GM19239 (cell line): ENCODE measurements at regions not wholly inside any gene's neighbourhood (a gene's known extent, or its start where the extent isn't known, plus 50 kb on each side); places are given as distances from the start of the nearest gene placed in this dataset.
A peak's percentile ranks its signal among the peaks of the same experiment; 100 is the strongest.

ENCODE experiments used
- DNase-seq: peaks from one replicate; pipeline ENCODE4 v3.0.0; 2011; ENCODE audit warnings: low spot score; ENCODE audit not compliant: insufficient read length
- FAIRE-seq: peaks from 2 replicates; lab custom pipeline; 2011; peaks lifted over from hg19 to GRCh38; lab: Jason Lieb, UNC

GRCh38 chr10:83915801-83916200, 223.5 kb upstream of the GHITM start:
- no peak for DNase-seq
- no peak for FAIRE-seq

GRCh38 chr10:83917537-83918506, 221.5 kb upstream of the GHITM start:
- DNase-seq (no peak), FAIRE-seq (peak; percentile 69)

DNA sequence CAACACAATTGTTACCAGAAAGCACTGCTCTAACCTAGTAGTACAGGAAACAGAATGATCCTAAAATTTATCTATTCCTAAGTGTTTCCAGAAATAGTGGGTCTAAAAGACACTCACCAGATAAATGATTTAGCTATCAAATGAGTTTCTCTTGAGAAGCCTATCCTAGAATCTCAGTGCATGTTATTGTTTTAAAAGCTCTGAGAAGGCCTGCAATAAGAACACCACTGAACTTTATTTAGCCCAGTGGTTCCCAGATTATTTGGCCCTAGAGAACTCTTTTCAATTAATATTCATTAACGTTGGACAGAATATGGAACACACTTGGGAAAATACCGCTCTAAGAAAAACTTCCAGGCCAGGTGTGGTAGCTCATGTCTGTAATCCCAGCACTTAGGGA, 220.1 kb upstream of the GHITM start:
- no peak for FAIRE-seq
- DNase-seq, result no peak

DNA sequence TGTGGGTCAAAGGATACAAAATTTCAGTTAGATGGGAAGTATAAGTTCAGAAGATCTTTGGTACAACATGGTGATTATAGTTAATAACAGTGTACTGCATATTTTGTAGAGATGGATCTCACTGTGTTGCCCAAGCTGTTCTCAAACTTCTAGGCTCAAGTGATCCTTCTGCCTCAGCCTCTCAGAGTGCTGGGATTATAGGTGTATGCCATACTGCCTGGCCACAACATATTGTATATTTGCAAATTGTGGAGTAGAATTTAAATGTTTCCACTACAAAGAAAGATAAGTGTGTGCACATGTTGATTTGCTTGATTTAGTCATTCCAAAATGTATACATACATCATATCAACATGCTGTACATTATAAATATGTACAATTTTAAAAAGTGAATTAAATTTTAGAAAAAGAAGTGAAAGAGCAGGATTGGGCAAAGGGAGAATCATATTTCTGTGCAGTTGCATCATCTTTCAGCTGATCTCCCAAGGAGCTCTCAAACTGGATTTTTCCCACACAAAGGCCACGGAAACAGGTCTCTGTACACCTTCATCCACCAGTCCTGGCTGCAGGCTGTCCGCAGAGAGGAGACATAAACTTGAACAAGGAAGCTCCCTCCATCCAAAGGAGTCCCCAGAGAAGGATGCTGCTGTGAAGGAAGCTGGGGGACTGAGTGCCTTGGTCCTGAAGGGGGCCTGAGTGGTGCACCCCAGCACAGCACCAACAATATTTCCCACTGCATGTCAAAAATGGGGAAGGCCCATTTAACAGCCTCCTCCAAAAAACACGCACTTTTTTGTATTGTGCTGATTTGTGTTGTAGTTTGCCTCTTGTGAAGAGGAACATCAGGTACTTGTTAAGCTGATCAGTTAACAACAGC, 217.1 kb upstream of the GHITM start:
- DNase-seq, result no peak
- no peak for FAIRE-seq

DNA sequence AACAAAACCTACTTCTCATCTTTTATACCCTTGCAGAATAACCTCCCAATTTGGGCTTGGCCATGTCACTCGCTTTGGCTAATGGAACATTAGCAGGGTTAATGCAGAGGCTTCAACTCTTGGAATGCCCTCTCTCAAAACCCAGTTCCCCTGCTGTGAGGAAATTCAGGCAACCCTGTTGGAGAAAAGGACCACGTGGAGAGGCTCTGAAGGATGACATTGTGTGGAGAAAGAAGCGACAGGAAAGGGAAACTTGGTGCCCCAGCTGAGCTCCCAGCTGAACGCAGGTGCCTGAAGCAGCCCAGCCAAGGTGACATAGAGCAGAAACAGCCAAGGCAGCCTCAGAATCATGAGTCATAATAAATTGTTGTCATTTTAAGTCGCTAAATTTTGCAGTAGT, 214.2 kb upstream of the GHITM start:
- FAIRE-seq, result no peak
- no peak for DNase-seq

DNA sequence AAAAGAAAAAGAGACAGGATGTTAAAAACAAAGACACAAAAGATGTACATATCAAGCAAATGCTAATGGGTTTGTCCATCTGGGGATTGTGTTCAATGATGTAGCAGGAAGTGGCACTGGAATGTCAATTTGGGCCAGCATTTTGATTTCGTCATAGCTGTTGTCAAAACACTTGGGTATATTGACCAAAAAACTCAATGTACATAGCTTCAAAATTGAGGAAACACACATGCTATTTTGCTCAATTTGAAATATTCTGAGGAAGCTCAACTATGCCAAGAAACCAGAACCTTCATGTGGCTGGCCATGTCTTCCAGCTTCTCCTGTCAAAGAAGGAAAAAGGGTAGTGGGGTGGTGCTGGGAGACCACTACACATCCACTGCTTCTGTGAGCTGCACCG, 212.7 kb upstream of the GHITM start:
- no peak for DNase-seq
- no peak for FAIRE-seq

DNA sequence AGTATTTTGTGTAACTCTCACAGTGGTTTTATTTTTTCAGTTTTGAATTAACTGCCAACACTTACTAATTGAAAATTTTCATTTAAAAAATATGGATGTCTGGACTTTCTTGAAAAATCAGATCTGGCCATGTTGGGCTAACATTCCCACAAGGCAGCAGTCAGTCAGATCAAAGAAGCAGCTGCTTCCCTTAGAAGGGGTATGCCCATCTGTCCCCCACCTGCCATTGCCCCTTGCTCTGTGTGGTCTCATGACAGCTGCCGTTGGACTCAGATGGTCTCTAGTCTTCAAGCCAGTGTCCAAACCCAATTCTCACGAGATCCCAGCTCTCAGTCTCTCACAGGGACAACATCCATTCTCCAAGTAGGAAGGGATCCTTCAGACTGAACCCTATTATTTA, 212.1 kb upstream of the GHITM start:
- DNase-seq (no peak), FAIRE-seq (no peak)

DNA sequence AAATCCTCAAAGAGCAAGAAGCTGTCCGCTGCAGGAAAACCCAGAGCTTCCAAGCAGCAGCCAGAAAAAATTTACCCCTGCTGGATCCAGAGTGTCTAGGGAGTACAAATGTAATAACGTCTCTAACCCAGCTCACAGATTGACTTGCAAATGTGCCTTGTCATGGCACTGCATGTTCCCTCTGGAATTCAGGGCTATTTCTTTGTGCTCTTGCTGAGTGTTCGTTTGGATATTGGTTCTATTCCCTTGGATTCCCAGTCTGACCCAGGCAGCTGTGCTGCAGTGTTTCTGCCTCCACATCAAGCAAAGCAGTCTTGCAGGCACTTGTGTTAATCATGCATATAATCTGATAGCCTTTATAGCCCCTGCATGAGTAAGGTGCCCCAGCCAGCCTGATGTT, 209.9 kb upstream of the GHITM start:
- FAIRE-seq (no peak), DNase-seq (no peak)

GRCh38 chr10:83931669-83932068, 207.6 kb upstream of the GHITM start:
- DNase-seq (no peak), FAIRE-seq (no peak)

GRCh38 chr10:83932245-83932644, 207.1 kb upstream of the GHITM start:
- DNase-seq, result no peak
- no peak for FAIRE-seq

DNA sequence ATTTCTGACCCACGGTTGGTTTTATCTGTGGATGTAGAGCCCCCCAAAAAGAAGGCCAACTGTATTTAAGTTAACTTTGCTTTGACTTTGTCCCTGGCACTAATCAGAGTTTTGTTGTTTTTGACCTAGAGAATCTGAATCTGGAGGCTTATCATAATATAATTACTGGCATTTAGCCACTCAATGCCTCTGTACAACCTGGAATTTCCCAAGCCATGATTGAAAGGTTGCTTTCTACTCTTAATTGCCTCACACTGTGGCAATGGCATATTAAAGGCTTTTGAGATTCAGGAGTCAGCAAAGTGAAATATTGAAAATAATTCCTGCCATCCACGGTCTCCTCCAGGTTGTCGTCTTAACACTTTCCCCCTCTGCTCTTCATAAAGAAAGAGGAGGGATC, 205.2 kb upstream of the GHITM start:
- no peak for DNase-seq
- no peak for FAIRE-seq

- FAIRE-seq (no peak), DNase-seq (no peak)
Observed at GRCh38 chr10:83934641-83935338, 204.5 kb upstream of the GHITM start.

GRCh38 chr10:83935339-83935736, 204.0 kb upstream of the GHITM start:
- no peak for FAIRE-seq
- DNase-seq, result no peak

GRCh38 chr10:83935911-83936310, 203.4 kb upstream of the GHITM start:
- DNase-seq (no peak), FAIRE-seq (no peak)

GRCh38 chr10:83937161-83937560, 202.1 kb upstream of the GHITM start:
- no peak for DNase-seq
- FAIRE-seq, result no peak

GRCh38 chr10:83937826-83938225, 201.5 kb upstream of the GHITM start:
- DNase-seq (no peak), FAIRE-seq (no peak)

DNA sequence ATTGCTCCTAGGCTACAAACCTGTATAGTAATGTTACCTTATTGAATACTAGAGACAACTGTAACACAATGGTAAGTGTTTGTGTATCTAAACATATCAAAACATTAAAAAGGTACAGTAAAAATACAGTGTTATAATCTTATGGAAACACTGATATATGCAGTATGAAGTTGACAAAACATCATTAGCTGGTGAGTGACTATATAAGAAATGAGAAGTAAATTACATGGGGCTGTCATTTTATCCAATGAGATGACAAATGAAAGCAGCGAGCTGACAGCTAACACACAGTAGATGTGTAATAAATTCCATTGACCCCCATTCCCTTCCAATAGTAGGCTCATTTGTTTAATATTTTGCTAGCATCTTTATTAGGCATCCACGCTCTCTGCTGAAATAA, 198.1 kb upstream of the GHITM start:
- no peak for DNase-seq
- FAIRE-seq, result no peak

- FAIRE-seq, result no peak
- no peak for DNase-seq
Observed at GRCh38 chr10:83942410-83942809, 196.9 kb upstream of the GHITM start.

DNA sequence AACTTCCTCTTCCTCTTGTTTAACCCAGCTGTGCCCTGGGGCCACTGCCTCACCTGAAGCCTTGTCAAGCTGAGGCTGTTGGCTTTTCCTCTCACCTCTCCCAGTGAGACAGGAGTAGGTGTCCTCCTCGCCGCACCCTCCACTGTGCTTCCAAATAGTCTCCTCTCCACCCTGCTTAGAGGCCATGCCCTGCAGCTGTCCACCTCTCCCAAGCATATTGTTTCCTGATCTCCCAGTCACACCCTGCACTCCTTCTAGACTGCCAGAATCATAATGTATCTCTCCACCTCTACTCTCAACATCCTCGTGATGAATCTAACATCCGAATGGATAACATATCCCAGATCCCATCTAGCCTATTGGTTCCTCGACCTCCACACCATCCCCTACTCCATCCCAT, 196.3 kb upstream of the GHITM start:
- no peak for DNase-seq
- no peak for FAIRE-seq

GRCh38 chr10:83943920-83944319, 195.4 kb upstream of the GHITM start:
- DNase-seq (no peak), FAIRE-seq (no peak)
